CD4-positive, alpha-beta T cell (primary cell): ENCODE measurements at regions not wholly inside any gene's neighbourhood (a gene's known extent, or its start where the extent isn't known, plus 50 kb on each side); places are given as distances from the start of the nearest gene placed in this dataset.

Experiments used
- ATAC-seq: fragments of 200-7000 bp; cut with Tn5 transposase; one replicate; pipeline ENCODE4 v1.10.0; 2022; ENCODE audit warnings: mild to moderate bottlenecking; ENCODE audit not compliant: poor library complexity
- CTCF ChIA-PET: fragments of 350-600 bp; sonication (Branson Sonifier 250); formaldehyde crosslinking; loops from one replicate; lab custom pipeline; 2021; ENCODE audit warnings: antibody characterized with exemption, inconsistent platforms; lab: Charles Lee
- POLR2A ChIA-PET: fragments of 350-600 bp; sonication (Branson Sonifier 250); formaldehyde crosslinking; loops from one replicate; lab custom pipeline; 2021; ENCODE audit warnings: antibody characterized with exemption, inconsistent platforms; lab: Charles Lee
- DNase-seq, 14 experiments: peaks; one replicate each; pipeline ENCODE4 v3.0.0-alpha.2; 2013 to 2020; ENCODE audit warnings: mixed read lengths in 2 of 14
- H3K27ac ChIP-seq, 2 donors: one replicate each; pipeline versions ENCODE4 v1.5.1 to v1.7.0; 2013; ENCODE audit warnings: low read length in 2 of 2, low read depth in 1 of 2, mild to moderate bottlenecking in 1 of 2
- H3K27me3 ChIP-seq, 2 experiments: 1 replicate in 1 of 2; 2 replicates in 1 of 2; pipeline versions ENCODE4 v1.6.1 to v1.7.0; 2013; ENCODE audit warnings: low read length in 2 of 2, control low read depth in 1 of 2, mild to moderate bottlenecking in 1 of 2, moderate library complexity in 1 of 2; ENCODE audit not compliant: insufficient read depth in 2 of 2, control insufficient read depth in 1 of 2
- H3K36me3 ChIP-seq: one replicate; pipeline ENCODE4 v1.6.1; 2013; ENCODE audit warnings: low read length, control low read depth; ENCODE audit not compliant: insufficient read depth
- H3K4me1 ChIP-seq: one replicate; pipeline ENCODE4 v1.6.1; 2013; ENCODE audit warnings: low read length, control low read depth; ENCODE audit not compliant: insufficient read depth
- H3K4me3 ChIP-seq: one replicate; pipeline ENCODE4 v1.5.1; 2013; ENCODE audit warnings: mild to moderate bottlenecking, low read length, moderate library complexity
- H3K9me3 ChIP-seq, 2 experiments: 1 replicate in 1 of 2; 2 replicates in 1 of 2; pipeline versions ENCODE4 v1.6.1 to v1.7.0; 2013; ENCODE audit warnings: low read length in 2 of 2, mild to moderate bottlenecking in 2 of 2, control low read depth in 1 of 2, moderate library complexity in 1 of 2; ENCODE audit not compliant: control insufficient read depth in 1 of 2, insufficient read depth in 1 of 2
- H3K27ac Mint-ChIP-seq: one replicate; pipeline ENCODE4 v1.8.0; 2020; ENCODE audit warnings: mixed read lengths
- H3K27me3 Mint-ChIP-seq: one replicate; pipeline ENCODE4 v1.8.0; 2021; ENCODE audit warnings: mixed read lengths
- H3K36me3 Mint-ChIP-seq: one replicate; pipeline ENCODE4 v1.8.0; 2021; ENCODE audit warnings: low read depth, mixed read lengths
- H3K4me1 Mint-ChIP-seq: one replicate; pipeline ENCODE4 v1.8.0; 2021; ENCODE audit warnings: low read depth, mixed read lengths
- H3K4me3 Mint-ChIP-seq: one replicate; pipeline ENCODE4 v1.8.0; 2020; ENCODE audit warnings: mild to moderate bottlenecking, mixed read lengths
- H3K9me3 Mint-ChIP-seq: one replicate; pipeline ENCODE4 v1.8.0; 2020; ENCODE audit warnings: mixed read lengths
- CTCF ChIP-seq: fragments of 200-600 bp; IDR thresholded peaks from one replicate; pipeline ENCODE4 v1.8.0; 2022; ENCODE audit warnings: antibody characterized with exemption, mild to moderate bottlenecking
- intact Hi-C, 2 experiments: fragments of 100-400 bp; cut with DNase I in 1 of 2; cut with micrococcal nuclease in 1 of 2; formaldehyde crosslinking; loops; one replicate each; pipeline versions ENCODE4 v1.15.1 to v1.9.0; 2023 to 2025; cut with DNase I, micrococcal nuclease

GRCh38 chr3:132892956-132893355, 145.2 kb upstream of the TMEM108 start:
- intact Hi-C loops = no loop called here
- H3K4me1 Mint-ChIP-seq = no peaks in the 10 kb centered on the region
- no peak for DNase-seq

GRCh38 chr3:132881756-132882409, 156.3 kb upstream of the TMEM108 start:
- CTCF ChIA-PET = no interaction called here
- Mint-ChIP-seq H3K27me3 (peaks cover 18% of the 10 kb centered on the region), H3K4me1 (no peaks in the 10 kb centered on the region), H3K27ac (no peak overlapping the region), H3K36me3 (no peaks in the 10 kb centered on the region), H3K9me3 (no peaks in the 10 kb centered on the region), H3K4me3 (no peak overlapping the region)
- H3K4me1 ChIP-seq = no peaks in the 10 kb centered on the region
- H3K36me3 ChIP-seq = no peaks in the 10 kb centered on the region
- no peaks in the 10 kb centered on the region for H3K9me3 ChIP-seq
- DNase-seq = no peak
- no peak for ATAC-seq
- no peak overlapping the region for H3K4me3 ChIP-seq
- no peaks in the 10 kb centered on the region for H3K27me3 ChIP-seq
- POLR2A ChIA-PET = no interaction called here
- H3K27ac ChIP-seq = no peak overlapping the region
- intact Hi-C loops = no loop called here
- TF ChIP-seq CTCF = no peak

More at GRCh38 chr3:132892956-132893355, 145.2 kb upstream of the TMEM108 start:
- Mint-ChIP-seq H3K36me3 (no peaks in the 10 kb centered on the region), H3K9me3 (no peaks in the 10 kb centered on the region), H3K27me3 (no peaks in the 10 kb centered on the region), H3K27ac (no peak overlapping the region), H3K4me3 (no peak overlapping the region)
- no peak for ATAC-seq
- ChIA-PET CTCF (no interaction called here), POLR2A (no interaction called here)
- H3K4me1 ChIP-seq = no peaks in the 10 kb centered on the region
- H3K27ac ChIP-seq = no peak overlapping the region
- no peak overlapping the region for H3K4me3 ChIP-seq
- no peaks in the 10 kb centered on the region for H3K9me3 ChIP-seq
- H3K27me3 ChIP-seq = no peaks in the 10 kb centered on the region
- TF ChIP-seq CTCF = no peak
- H3K36me3 ChIP-seq = no peaks in the 10 kb centered on the region

- DNase-seq (no peak), ATAC-seq (no peak)
- CTCF ChIA-PET = no interaction called here
- H3K27me3 ChIP-seq = no peaks in the 10 kb centered on the region
- no peaks in the 10 kb centered on the region for H3K4me1 Mint-ChIP-seq
- H3K36me3 ChIP-seq = no peaks in the 10 kb centered on the region
- POLR2A ChIA-PET = no interaction called here
- peaks cover 18% of the 10 kb centered on the region for H3K27me3 Mint-ChIP-seq
- no peak overlapping the region for H3K27ac Mint-ChIP-seq
- intact Hi-C loops = no loop called here
- no peak overlapping the region for H3K4me3 ChIP-seq
- no peaks in the 10 kb centered on the region for H3K36me3 Mint-ChIP-seq
- no peak overlapping the region for H3K27ac ChIP-seq
- H3K9me3 Mint-ChIP-seq = no peaks in the 10 kb centered on the region
- no peaks in the 10 kb centered on the region for H3K4me1 ChIP-seq
- TF ChIP-seq CTCF = no peak
- H3K9me3 ChIP-seq = no peaks in the 10 kb centered on the region
- H3K4me3 Mint-ChIP-seq = no peak overlapping the region
These were observed 157.2 kb upstream of the TMEM108 start for GRCh38 chr3:132880986-132881385.
